H9 (cell line): ENCODE measurements at regions not wholly inside any gene's neighbourhood (a gene's known extent, or its start where the extent isn't known, plus 50 kb on each side); places are given as distances from the start of the nearest gene placed in this dataset.

Experiments
- DNase-seq: peaks from one replicate; pipeline ENCODE4 v3.0.0-alpha.2; 2017
- H2AFZ ChIP-seq: one replicate; pipeline ENCODE4 v1.6.1; 2013; ENCODE audit warnings: mild to moderate bottlenecking, low read length, control low read depth, moderate library complexity
- H2AK5ac ChIP-seq: 2 replicates; pipeline ENCODE4 v1.6.1; 2013; ENCODE audit warnings: low read length, control low read depth, mixed read lengths; ENCODE audit not compliant: insufficient read length
- H2BK120ac ChIP-seq: one replicate; pipeline ENCODE4 v1.6.1; 2013; ENCODE audit warnings: low read depth, mild to moderate bottlenecking, low read length, control low read depth, inconsistent platforms; ENCODE audit not compliant: poor library complexity, severe bottlenecking
- H2BK12ac ChIP-seq: 2 replicates; pipeline ENCODE4 v1.6.1; 2013; ENCODE audit warnings: low read length, control low read depth, mixed read lengths, low read depth; ENCODE audit not compliant: insufficient read length
- H2BK15ac ChIP-seq: 2 replicates; pipeline ENCODE4 v1.6.1; 2013; ENCODE audit warnings: low read depth, low read length, control low read depth
- H2BK20ac ChIP-seq: one replicate; pipeline ENCODE4 v1.6.1; 2013; ENCODE audit warnings: low read depth, mild to moderate bottlenecking, low read length, control low read depth, inconsistent platforms; ENCODE audit not compliant: poor library complexity, severe bottlenecking
- H2BK5ac ChIP-seq: 2 replicates; pipeline ENCODE4 v1.6.1; 2013; ENCODE audit warnings: low read length, control low read depth, mixed read lengths; ENCODE audit not compliant: insufficient read length
- H3K14ac ChIP-seq: 2 replicates; pipeline ENCODE4 v1.6.1; 2013; ENCODE audit warnings: low read length, control low read depth; ENCODE audit not compliant: insufficient read depth
- H3K18ac ChIP-seq: 2 replicates; pipeline ENCODE4 v1.6.1; 2013; ENCODE audit warnings: low read depth, mild to moderate bottlenecking, mixed read lengths, low read length, control low read depth; ENCODE audit not compliant: insufficient read length
- H3K23ac ChIP-seq: 2 replicates; pipeline ENCODE4 v1.6.1; 2013; ENCODE audit warnings: low read length, control low read depth, mixed read lengths, low read depth; ENCODE audit not compliant: insufficient read length
- H3K23me2 ChIP-seq: 2 replicates; pipeline ENCODE4 v1.6.1; 2013; ENCODE audit warnings: low read depth, mild to moderate bottlenecking, mixed read lengths, low read length, control low read depth; ENCODE audit not compliant: insufficient read length, poor library complexity, severe bottlenecking
- H3K27ac ChIP-seq: 2 replicates; pipeline ENCODE4 v1.5.1; 2013; ENCODE audit warnings: low read length, control low read depth, mixed read lengths, low read depth; ENCODE audit not compliant: insufficient read length
- H3K27me3 ChIP-seq: 2 replicates; pipeline ENCODE4 v1.6.1; 2013; ENCODE audit warnings: low read length, control low read depth, inconsistent platforms; ENCODE audit not compliant: insufficient read depth
- H3K4ac ChIP-seq: 2 replicates; pipeline ENCODE4 v1.6.1; 2013; ENCODE audit warnings: low read depth, mild to moderate bottlenecking, control low read depth, inconsistent platforms, low read length, moderate library complexity
- H3K4me1 ChIP-seq: 2 replicates; pipeline ENCODE4 v1.6.1; 2013; ENCODE audit warnings: low read length, control low read depth, inconsistent platforms; ENCODE audit not compliant: insufficient read depth
- H3K4me2 ChIP-seq: 2 replicates; pipeline ENCODE4 v1.6.1; 2013; ENCODE audit warnings: low read length, control low read depth, mixed read lengths; ENCODE audit not compliant: insufficient read length, insufficient read depth
- H3K56ac ChIP-seq: 2 replicates; pipeline ENCODE4 v1.6.1; 2013; ENCODE audit warnings: low read depth, mild to moderate bottlenecking, mixed read lengths, low read length, control low read depth; ENCODE audit not compliant: insufficient read length
- H3K79me1 ChIP-seq: 2 replicates; pipeline ENCODE4 v1.6.1; 2013; ENCODE audit warnings: low read depth, mild to moderate bottlenecking, moderate library complexity, low read length, control low read depth, inconsistent platforms; ENCODE audit not compliant: insufficient read depth, poor library complexity, severe bottlenecking
- H3K79me2 ChIP-seq: 2 replicates; pipeline ENCODE4 v1.6.1; 2013; ENCODE audit warnings: low read length, control low read depth, inconsistent platforms; ENCODE audit not compliant: insufficient read depth
- H3K9ac ChIP-seq: 2 replicates; pipeline ENCODE4 v1.6.1; 2013; ENCODE audit warnings: low read length, control low read depth, mixed read lengths; ENCODE audit not compliant: insufficient read length; ENCODE audit errors: extremely low read depth
- H3K9me3 ChIP-seq: one replicate; pipeline ENCODE4 v1.6.1; 2013; ENCODE audit warnings: low read depth, low read length, inconsistent platforms; ENCODE audit not compliant: control insufficient read depth
- H3T11ph ChIP-seq: one replicate; pipeline ENCODE4 v1.6.1; 2013; ENCODE audit warnings: mild to moderate bottlenecking, low read length, control low read depth, inconsistent platforms
- H4K20me1 ChIP-seq: one replicate; pipeline ENCODE4 v1.6.1; 2013; ENCODE audit not compliant: control insufficient read depth, insufficient read length, insufficient read depth
- H4K5ac ChIP-seq: 2 replicates; pipeline ENCODE4 v1.6.1; 2013; ENCODE audit warnings: low read depth, mild to moderate bottlenecking, mixed read lengths, low read length, control low read depth; ENCODE audit not compliant: insufficient read length
- H4K8ac ChIP-seq: replicated peaks from 2 replicates; pipeline ENCODE4 v1.6.1; 2013; ENCODE audit warnings: low read length, control low read depth, mixed read lengths, low read depth; ENCODE audit not compliant: insufficient read length
- H4K91ac ChIP-seq: 2 replicates; pipeline ENCODE4 v1.6.1; 2013; ENCODE audit warnings: low read depth, mild to moderate bottlenecking, moderate library complexity, mixed read lengths, low read length, control low read depth; ENCODE audit not compliant: insufficient read length
- H3K27ac Mint-ChIP-seq, 3 experiments: 2 replicates in 2 of 3; 3 replicates in 1 of 3; pipeline ENCODE4 v1.8.0; 2020 to 2021; ENCODE audit warnings: mixed read lengths in 3 of 3, mild to moderate bottlenecking in 1 of 3, moderate library complexity in 1 of 3
- H3K27me3 Mint-ChIP-seq: 2 replicates; pipeline ENCODE4 v1.8.0; 2021; ENCODE audit warnings: low read depth, mild to moderate bottlenecking, moderate library complexity, mixed read lengths
- H3K36me3 Mint-ChIP-seq, 3 experiments: 2 replicates in 2 of 3; 3 replicates in 1 of 3; pipeline ENCODE4 v1.8.0; 2020 to 2021; ENCODE audit warnings: low read depth in 3 of 3, mixed read lengths in 3 of 3; ENCODE audit not compliant: insufficient read depth in 1 of 3
- H3K4me1 Mint-ChIP-seq, 2 experiments: 2 replicates each; pipeline ENCODE4 v1.8.0; 2020; ENCODE audit warnings: mixed read lengths in 2 of 2
- H3K4me3 Mint-ChIP-seq, 2 experiments: 2 replicates in 1 of 2; 3 replicates in 1 of 2; pipeline ENCODE4 v1.8.0; 2020 to 2021; ENCODE audit warnings: mild to moderate bottlenecking in 2 of 2, mixed read lengths in 2 of 2, moderate library complexity in 1 of 2
- H3K9me3 Mint-ChIP-seq, 2 experiments: 2 replicates in 1 of 2; 3 replicates in 1 of 2; pipeline ENCODE4 v1.8.0; 2020; ENCODE audit warnings: mild to moderate bottlenecking in 2 of 2, mixed read lengths in 2 of 2, moderate library complexity in 1 of 2
- WGBS: extraction: QIAGEN DNeasy Blood & Tissue Kit; methylation state at CpG from one replicate; pipeline ENCODE4 v1.1.7; 2013; ENCODE audit warnings: missing lambda C conversion rate, low lambda C conversion rate, mixed read lengths; ENCODE audit not compliant: insufficient read length; ENCODE audit errors: extremely low coverage; 5-methylcytosine and 5-hydroxymethylcytosine counted together
- TF ChIP-seq, protein P1 (sequence below): fragments of 200-600 bp; sonication (generic); conservative IDR thresholded peaks from 3 replicates; pipeline ENCODE4 v1.8.0; 2021; ENCODE audit warnings: antibody characterized with exemption, mild to moderate bottlenecking

DNA sequence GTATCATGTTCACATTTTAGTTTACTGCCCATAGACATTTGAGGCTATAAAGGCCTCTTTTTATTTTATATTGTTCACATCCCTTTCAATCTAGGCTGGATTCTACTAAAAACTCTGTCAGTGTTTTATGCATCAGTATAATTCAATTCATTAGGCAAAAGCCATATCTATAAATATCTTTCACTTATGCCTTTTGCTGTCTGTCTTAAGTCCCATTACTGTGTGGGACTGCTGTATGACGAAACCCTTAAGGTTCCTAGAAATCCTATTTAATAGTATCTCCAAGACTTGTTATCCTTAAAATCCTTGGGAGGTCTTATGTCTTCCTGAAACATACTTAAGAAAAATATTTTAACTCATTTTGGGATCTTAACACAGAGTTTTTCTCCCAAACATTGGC, 139.2 kb downstream of the HGF start:
- Mint-ChIP-seq H3K27me3 (no peaks in the 10 kb centered on the region), H3K27ac (no peak overlapping the region), H3K9me3 (no peaks in the 10 kb centered on the region), H3K4me3 (no peak overlapping the region), H3K4me1 (peaks cover 0 to 4% of the 10 kb centered on the region in 2 experiments; a peak in 2 of 4 replicates), H3K36me3 (no peaks in the 10 kb centered on the region)
- H3K9ac ChIP-seq, result no peak overlapping the region
- TF ChIP-seq, protein P1, sequence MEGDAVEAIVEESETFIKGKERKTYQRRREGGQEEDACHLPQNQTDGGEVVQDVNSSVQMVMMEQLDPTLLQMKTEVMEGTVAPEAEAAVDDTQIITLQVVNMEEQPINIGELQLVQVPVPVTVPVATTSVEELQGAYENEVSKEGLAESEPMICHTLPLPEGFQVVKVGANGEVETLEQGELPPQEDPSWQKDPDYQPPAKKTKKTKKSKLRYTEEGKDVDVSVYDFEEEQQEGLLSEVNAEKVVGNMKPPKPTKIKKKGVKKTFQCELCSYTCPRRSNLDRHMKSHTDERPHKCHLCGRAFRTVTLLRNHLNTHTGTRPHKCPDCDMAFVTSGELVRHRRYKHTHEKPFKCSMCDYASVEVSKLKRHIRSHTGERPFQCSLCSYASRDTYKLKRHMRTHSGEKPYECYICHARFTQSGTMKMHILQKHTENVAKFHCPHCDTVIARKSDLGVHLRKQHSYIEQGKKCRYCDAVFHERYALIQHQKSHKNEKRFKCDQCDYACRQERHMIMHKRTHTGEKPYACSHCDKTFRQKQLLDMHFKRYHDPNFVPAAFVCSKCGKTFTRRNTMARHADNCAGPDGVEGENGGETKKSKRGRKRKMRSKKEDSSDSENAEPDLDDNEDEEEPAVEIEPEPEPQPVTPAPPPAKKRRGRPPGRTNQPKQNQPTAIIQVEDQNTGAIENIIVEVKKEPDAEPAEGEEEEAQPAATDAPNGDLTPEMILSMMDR, result no peak
- no peak overlapping the region for H4K91ac ChIP-seq
- no peak overlapping the region for H3K18ac ChIP-seq
- H3K4ac ChIP-seq, result no peak overlapping the region
- no peaks in the 10 kb centered on the region for H3K27me3 ChIP-seq
- H2BK12ac ChIP-seq, result no peak overlapping the region
- H3K23ac ChIP-seq, result no peak overlapping the region
- no peak overlapping the region for H3K27ac ChIP-seq
- DNase-seq, result no peak
- H2BK5ac ChIP-seq, result no peak overlapping the region
- H4K8ac ChIP-seq, result no peak overlapping the region
- no peak overlapping the region for H2BK20ac ChIP-seq
- no peak overlapping the region for H4K5ac ChIP-seq
- no peak overlapping the region for H3T11ph ChIP-seq
- no peak overlapping the region for H2BK120ac ChIP-seq
- H2BK15ac ChIP-seq, result no peak overlapping the region
- H3K9me3 ChIP-seq, result no peaks in the 10 kb centered on the region
- H3K79me2 ChIP-seq, result no peaks in the 10 kb centered on the region
- no peaks in the 10 kb centered on the region for H3K23me2 ChIP-seq
- H2AK5ac ChIP-seq, result no peak overlapping the region
- H3K14ac ChIP-seq, result no peak overlapping the region
- no peak overlapping the region for H3K4me2 ChIP-seq
- H2AFZ ChIP-seq, result no peak overlapping the region
- no peaks in the 10 kb centered on the region for H4K20me1 ChIP-seq
- no peak overlapping the region for H3K56ac ChIP-seq
- no peaks in the 10 kb centered on the region for H3K79me1 ChIP-seq
- no CpG with 5 or more reads among the region's 1 CpG for WGBS
- no peaks in the 10 kb centered on the region for H3K4me1 ChIP-seq
